H9 (cell line): ENCODE measurements at regions not wholly inside any gene's neighbourhood (a gene's known extent, or its start where the extent isn't known, plus 50 kb on each side); places are given as distances from the start of the nearest gene placed in this dataset.

Source experiments
- DNase-seq: peaks from one replicate; pipeline ENCODE4 v3.0.0-alpha.2; 2017
- H2AFZ ChIP-seq: one replicate; pipeline ENCODE4 v1.6.1; 2013; ENCODE audit warnings: mild to moderate bottlenecking, low read length, control low read depth, moderate library complexity
- H2AK5ac ChIP-seq: 2 replicates; pipeline ENCODE4 v1.6.1; 2013; ENCODE audit warnings: low read length, control low read depth, mixed read lengths; ENCODE audit not compliant: insufficient read length
- H2BK120ac ChIP-seq: one replicate; pipeline ENCODE4 v1.6.1; 2013; ENCODE audit warnings: low read depth, mild to moderate bottlenecking, low read length, control low read depth, inconsistent platforms; ENCODE audit not compliant: poor library complexity, severe bottlenecking
- H2BK12ac ChIP-seq: 2 replicates; pipeline ENCODE4 v1.6.1; 2013; ENCODE audit warnings: low read length, control low read depth, mixed read lengths, low read depth; ENCODE audit not compliant: insufficient read length
- H2BK15ac ChIP-seq: 2 replicates; pipeline ENCODE4 v1.6.1; 2013; ENCODE audit warnings: low read depth, low read length, control low read depth
- H2BK20ac ChIP-seq: one replicate; pipeline ENCODE4 v1.6.1; 2013; ENCODE audit warnings: low read depth, mild to moderate bottlenecking, low read length, control low read depth, inconsistent platforms; ENCODE audit not compliant: poor library complexity, severe bottlenecking
- H2BK5ac ChIP-seq: 2 replicates; pipeline ENCODE4 v1.6.1; 2013; ENCODE audit warnings: low read length, control low read depth, mixed read lengths; ENCODE audit not compliant: insufficient read length
- H3K14ac ChIP-seq: 2 replicates; pipeline ENCODE4 v1.6.1; 2013; ENCODE audit warnings: low read length, control low read depth; ENCODE audit not compliant: insufficient read depth
- H3K18ac ChIP-seq: 2 replicates; pipeline ENCODE4 v1.6.1; 2013; ENCODE audit warnings: low read depth, mild to moderate bottlenecking, mixed read lengths, low read length, control low read depth; ENCODE audit not compliant: insufficient read length
- H3K23ac ChIP-seq: 2 replicates; pipeline ENCODE4 v1.6.1; 2013; ENCODE audit warnings: low read length, control low read depth, mixed read lengths, low read depth; ENCODE audit not compliant: insufficient read length
- H3K23me2 ChIP-seq: 2 replicates; pipeline ENCODE4 v1.6.1; 2013; ENCODE audit warnings: low read depth, mild to moderate bottlenecking, mixed read lengths, low read length, control low read depth; ENCODE audit not compliant: insufficient read length, poor library complexity, severe bottlenecking
- H3K27ac ChIP-seq: 2 replicates; pipeline ENCODE4 v1.5.1; 2013; ENCODE audit warnings: low read length, control low read depth, mixed read lengths, low read depth; ENCODE audit not compliant: insufficient read length
- H3K27me3 ChIP-seq: 2 replicates; pipeline ENCODE4 v1.6.1; 2013; ENCODE audit warnings: low read length, control low read depth, inconsistent platforms; ENCODE audit not compliant: insufficient read depth
- H3K4ac ChIP-seq: 2 replicates; pipeline ENCODE4 v1.6.1; 2013; ENCODE audit warnings: low read depth, mild to moderate bottlenecking, control low read depth, inconsistent platforms, low read length, moderate library complexity
- H3K4me1 ChIP-seq: 2 replicates; pipeline ENCODE4 v1.6.1; 2013; ENCODE audit warnings: low read length, control low read depth, inconsistent platforms; ENCODE audit not compliant: insufficient read depth
- H3K4me2 ChIP-seq: 2 replicates; pipeline ENCODE4 v1.6.1; 2013; ENCODE audit warnings: low read length, control low read depth, mixed read lengths; ENCODE audit not compliant: insufficient read length, insufficient read depth
- H3K56ac ChIP-seq: 2 replicates; pipeline ENCODE4 v1.6.1; 2013; ENCODE audit warnings: low read depth, mild to moderate bottlenecking, mixed read lengths, low read length, control low read depth; ENCODE audit not compliant: insufficient read length
- H3K79me1 ChIP-seq: 2 replicates; pipeline ENCODE4 v1.6.1; 2013; ENCODE audit warnings: low read depth, mild to moderate bottlenecking, moderate library complexity, low read length, control low read depth, inconsistent platforms; ENCODE audit not compliant: insufficient read depth, poor library complexity, severe bottlenecking
- H3K79me2 ChIP-seq: 2 replicates; pipeline ENCODE4 v1.6.1; 2013; ENCODE audit warnings: low read length, control low read depth, inconsistent platforms; ENCODE audit not compliant: insufficient read depth
- H3K9ac ChIP-seq: 2 replicates; pipeline ENCODE4 v1.6.1; 2013; ENCODE audit warnings: low read length, control low read depth, mixed read lengths; ENCODE audit not compliant: insufficient read length; ENCODE audit errors: extremely low read depth
- H3K9me3 ChIP-seq: one replicate; pipeline ENCODE4 v1.6.1; 2013; ENCODE audit warnings: low read depth, low read length, inconsistent platforms; ENCODE audit not compliant: control insufficient read depth
- H3T11ph ChIP-seq: one replicate; pipeline ENCODE4 v1.6.1; 2013; ENCODE audit warnings: mild to moderate bottlenecking, low read length, control low read depth, inconsistent platforms
- H4K20me1 ChIP-seq: one replicate; pipeline ENCODE4 v1.6.1; 2013; ENCODE audit not compliant: control insufficient read depth, insufficient read length, insufficient read depth
- H4K5ac ChIP-seq: 2 replicates; pipeline ENCODE4 v1.6.1; 2013; ENCODE audit warnings: low read depth, mild to moderate bottlenecking, mixed read lengths, low read length, control low read depth; ENCODE audit not compliant: insufficient read length
- H4K8ac ChIP-seq: replicated peaks from 2 replicates; pipeline ENCODE4 v1.6.1; 2013; ENCODE audit warnings: low read length, control low read depth, mixed read lengths, low read depth; ENCODE audit not compliant: insufficient read length
- H4K91ac ChIP-seq: 2 replicates; pipeline ENCODE4 v1.6.1; 2013; ENCODE audit warnings: low read depth, mild to moderate bottlenecking, moderate library complexity, mixed read lengths, low read length, control low read depth; ENCODE audit not compliant: insufficient read length
- H3K27ac Mint-ChIP-seq, 3 experiments: 2 replicates in 2 of 3; 3 replicates in 1 of 3; pipeline ENCODE4 v1.8.0; 2020 to 2021; ENCODE audit warnings: mixed read lengths in 3 of 3, mild to moderate bottlenecking in 1 of 3, moderate library complexity in 1 of 3
- H3K27me3 Mint-ChIP-seq: 2 replicates; pipeline ENCODE4 v1.8.0; 2021; ENCODE audit warnings: low read depth, mild to moderate bottlenecking, moderate library complexity, mixed read lengths
- H3K36me3 Mint-ChIP-seq, 3 experiments: 2 replicates in 2 of 3; 3 replicates in 1 of 3; pipeline ENCODE4 v1.8.0; 2020 to 2021; ENCODE audit warnings: low read depth in 3 of 3, mixed read lengths in 3 of 3; ENCODE audit not compliant: insufficient read depth in 1 of 3
- H3K4me1 Mint-ChIP-seq, 2 experiments: 2 replicates each; pipeline ENCODE4 v1.8.0; 2020; ENCODE audit warnings: mixed read lengths in 2 of 2
- H3K4me3 Mint-ChIP-seq, 2 experiments: 2 replicates in 1 of 2; 3 replicates in 1 of 2; pipeline ENCODE4 v1.8.0; 2020 to 2021; ENCODE audit warnings: mild to moderate bottlenecking in 2 of 2, mixed read lengths in 2 of 2, moderate library complexity in 1 of 2
- H3K9me3 Mint-ChIP-seq, 2 experiments: 2 replicates in 1 of 2; 3 replicates in 1 of 2; pipeline ENCODE4 v1.8.0; 2020; ENCODE audit warnings: mild to moderate bottlenecking in 2 of 2, mixed read lengths in 2 of 2, moderate library complexity in 1 of 2
- WGBS: extraction: QIAGEN DNeasy Blood & Tissue Kit; methylation state at CpG from one replicate; pipeline ENCODE4 v1.1.7; 2013; ENCODE audit warnings: missing lambda C conversion rate, low lambda C conversion rate, mixed read lengths; ENCODE audit not compliant: insufficient read length; ENCODE audit errors: extremely low coverage; 5-methylcytosine and 5-hydroxymethylcytosine counted together
- TF ChIP-seq, protein P1 (sequence below): fragments of 200-600 bp; sonication (generic); conservative IDR thresholded peaks from 3 replicates; pipeline ENCODE4 v1.8.0; 2021; ENCODE audit warnings: antibody characterized with exemption, mild to moderate bottlenecking

DNA sequence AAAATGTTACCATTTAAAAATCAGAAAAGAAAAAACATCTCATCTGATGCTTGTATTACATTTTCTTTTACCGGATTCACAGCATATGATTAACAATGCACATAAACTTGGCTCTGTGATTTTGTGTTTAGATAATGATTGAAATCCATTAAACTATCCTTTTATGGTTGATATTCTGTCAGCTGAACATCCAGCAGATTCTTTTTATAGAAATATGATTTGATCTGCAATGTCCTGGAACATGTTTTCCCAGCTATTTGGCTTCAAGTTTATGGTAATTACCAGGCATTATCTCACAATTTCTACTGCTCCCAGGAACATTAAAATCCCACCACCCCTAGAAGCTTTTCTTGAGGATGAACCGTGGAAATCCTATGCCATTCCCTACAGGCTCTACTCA is 205.7 kb upstream of the TET2 start:
- H3K56ac ChIP-seq: no peak overlapping the region
- H3K79me1 ChIP-seq: no peaks in the 10 kb centered on the region
- no peak overlapping the region for H2BK12ac ChIP-seq
- H3T11ph ChIP-seq: no peak overlapping the region
- no peak overlapping the region for H2AK5ac ChIP-seq
- H4K5ac ChIP-seq: no peak overlapping the region
- WGBS: no CpG with 5 or more reads among the region's 2 CpGs
- H2BK20ac ChIP-seq: no peak overlapping the region
- no peaks in the 10 kb centered on the region for H3K9me3 Mint-ChIP-seq
- no peaks in the 10 kb centered on the region for H3K23me2 ChIP-seq
- peaks cover 7% of the 10 kb centered on the region for H3K27me3 Mint-ChIP-seq
- no peaks in the 10 kb centered on the region for H3K4me1 ChIP-seq
- H3K36me3 Mint-ChIP-seq: no peaks in the 10 kb centered on the region
- no peak overlapping the region for H4K91ac ChIP-seq
- no peak overlapping the region for H3K27ac Mint-ChIP-seq
- H3K9me3 ChIP-seq: no peaks in the 10 kb centered on the region
- no peak overlapping the region for H3K9ac ChIP-seq
- H3K18ac ChIP-seq: no peak overlapping the region
- no peak overlapping the region for H3K4me3 Mint-ChIP-seq
- no peaks in the 10 kb centered on the region for H3K4me1 Mint-ChIP-seq
- no peaks in the 10 kb centered on the region for H3K27me3 ChIP-seq
- H4K8ac ChIP-seq: no peak overlapping the region
- no peaks in the 10 kb centered on the region for H4K20me1 ChIP-seq
- H3K4ac ChIP-seq: no peak overlapping the region
- TF ChIP-seq, protein P1, sequence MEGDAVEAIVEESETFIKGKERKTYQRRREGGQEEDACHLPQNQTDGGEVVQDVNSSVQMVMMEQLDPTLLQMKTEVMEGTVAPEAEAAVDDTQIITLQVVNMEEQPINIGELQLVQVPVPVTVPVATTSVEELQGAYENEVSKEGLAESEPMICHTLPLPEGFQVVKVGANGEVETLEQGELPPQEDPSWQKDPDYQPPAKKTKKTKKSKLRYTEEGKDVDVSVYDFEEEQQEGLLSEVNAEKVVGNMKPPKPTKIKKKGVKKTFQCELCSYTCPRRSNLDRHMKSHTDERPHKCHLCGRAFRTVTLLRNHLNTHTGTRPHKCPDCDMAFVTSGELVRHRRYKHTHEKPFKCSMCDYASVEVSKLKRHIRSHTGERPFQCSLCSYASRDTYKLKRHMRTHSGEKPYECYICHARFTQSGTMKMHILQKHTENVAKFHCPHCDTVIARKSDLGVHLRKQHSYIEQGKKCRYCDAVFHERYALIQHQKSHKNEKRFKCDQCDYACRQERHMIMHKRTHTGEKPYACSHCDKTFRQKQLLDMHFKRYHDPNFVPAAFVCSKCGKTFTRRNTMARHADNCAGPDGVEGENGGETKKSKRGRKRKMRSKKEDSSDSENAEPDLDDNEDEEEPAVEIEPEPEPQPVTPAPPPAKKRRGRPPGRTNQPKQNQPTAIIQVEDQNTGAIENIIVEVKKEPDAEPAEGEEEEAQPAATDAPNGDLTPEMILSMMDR: no peak
- no peaks in the 10 kb centered on the region for H3K79me2 ChIP-seq
- H2BK120ac ChIP-seq: no peak overlapping the region
- H2BK5ac ChIP-seq: no peak overlapping the region
- no peak overlapping the region for H3K27ac ChIP-seq
- no peak for DNase-seq
- H2BK15ac ChIP-seq: no peak overlapping the region
- no peak overlapping the region for H3K4me2 ChIP-seq
- no peak overlapping the region for H3K23ac ChIP-seq
- no peak overlapping the region for H3K14ac ChIP-seq
- no peak overlapping the region for H2AFZ ChIP-seq
